ENCODE measurements at regions not wholly inside any gene's neighbourhood (a gene's known extent, or its start where the extent isn't known, plus 50 kb on each side); places are given as distances from the start of the nearest gene placed in this dataset.

DNA sequence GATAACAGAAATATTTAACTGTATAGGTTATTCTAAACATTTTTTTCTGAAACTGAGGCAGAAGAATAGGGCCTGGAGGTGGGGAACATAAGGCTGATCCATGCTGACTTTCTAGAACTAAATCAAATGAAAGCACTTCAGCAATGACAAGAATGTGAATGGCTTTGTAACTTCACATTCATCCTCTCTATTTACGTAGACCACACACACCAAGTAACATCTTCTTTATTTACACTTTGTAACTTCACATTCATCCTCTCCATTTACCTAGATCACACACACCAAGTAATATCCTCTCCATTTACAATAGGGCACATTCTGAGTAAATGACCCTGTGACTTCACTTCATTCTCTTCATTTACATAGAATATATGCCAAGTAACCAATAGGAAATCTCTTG, 251.8 kb upstream of the CDH9 start:
- TF ChIP-seq, protein P1, sequence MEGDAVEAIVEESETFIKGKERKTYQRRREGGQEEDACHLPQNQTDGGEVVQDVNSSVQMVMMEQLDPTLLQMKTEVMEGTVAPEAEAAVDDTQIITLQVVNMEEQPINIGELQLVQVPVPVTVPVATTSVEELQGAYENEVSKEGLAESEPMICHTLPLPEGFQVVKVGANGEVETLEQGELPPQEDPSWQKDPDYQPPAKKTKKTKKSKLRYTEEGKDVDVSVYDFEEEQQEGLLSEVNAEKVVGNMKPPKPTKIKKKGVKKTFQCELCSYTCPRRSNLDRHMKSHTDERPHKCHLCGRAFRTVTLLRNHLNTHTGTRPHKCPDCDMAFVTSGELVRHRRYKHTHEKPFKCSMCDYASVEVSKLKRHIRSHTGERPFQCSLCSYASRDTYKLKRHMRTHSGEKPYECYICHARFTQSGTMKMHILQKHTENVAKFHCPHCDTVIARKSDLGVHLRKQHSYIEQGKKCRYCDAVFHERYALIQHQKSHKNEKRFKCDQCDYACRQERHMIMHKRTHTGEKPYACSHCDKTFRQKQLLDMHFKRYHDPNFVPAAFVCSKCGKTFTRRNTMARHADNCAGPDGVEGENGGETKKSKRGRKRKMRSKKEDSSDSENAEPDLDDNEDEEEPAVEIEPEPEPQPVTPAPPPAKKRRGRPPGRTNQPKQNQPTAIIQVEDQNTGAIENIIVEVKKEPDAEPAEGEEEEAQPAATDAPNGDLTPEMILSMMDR (IDR thresholded peaks at IDR 0.05), result no peak
- TF ChIP-seq POLR2AphosphoS5 (IDR thresholded peaks at IDR 0.05) (no peak), EP300 (IDR thresholded peaks at IDR 0.05; ENCODE audit: low read depth) (no peak)
